OCI-LY7 (cell line): ENCODE measurements at regions not wholly inside any gene's neighbourhood (a gene's known extent, or its start where the extent isn't known, plus 50 kb on each side); places are given as distances from the start of the nearest gene placed in this dataset.

Experiments
- EZH2phosphoT487 ChIP-seq: fragments of 200-600 bp; sonication (generic); IDR thresholded peaks from 2 replicates; pipeline ENCODE4 v1.6.1; 2018; ENCODE audit warnings: low read depth, borderline replicate concordance, mild to moderate bottlenecking, mixed run types, antibody characterized with exemption, low read length, moderate library complexity, mixed read lengths
- TF ChIP-seq, protein P1 (sequence below): fragments of 200-600 bp; sonication (generic); conservative IDR thresholded peaks from 2 replicates; pipeline ENCODE4 v1.5.1; 2014; ENCODE audit warnings: mild to moderate bottlenecking, antibody characterized with exemption, low read length, moderate library complexity, mixed read lengths

DNA sequence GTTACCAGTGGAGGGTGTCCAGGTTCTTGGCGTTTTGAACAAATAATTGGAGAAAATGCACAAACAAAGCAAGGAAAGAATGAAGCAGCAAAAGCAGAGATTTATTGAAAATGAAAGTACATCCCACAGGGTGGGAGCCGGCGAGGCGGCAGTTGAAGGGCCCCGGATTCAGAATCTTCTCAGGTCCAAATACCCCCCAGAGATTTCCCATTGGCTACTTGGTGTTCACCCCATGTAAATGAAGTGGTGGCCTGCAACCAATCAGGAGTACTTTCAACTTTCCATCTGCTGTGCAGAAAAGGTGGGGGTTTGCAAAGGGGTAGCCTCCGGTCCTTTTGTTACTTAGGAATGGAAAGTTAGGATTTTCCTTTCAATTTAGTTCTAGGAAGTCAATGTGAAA is 1447.0 kb downstream of the C4orf33 start:
- TF ChIP-seq EZH2phosphoT487 = no peak
- TF ChIP-seq, protein P1, sequence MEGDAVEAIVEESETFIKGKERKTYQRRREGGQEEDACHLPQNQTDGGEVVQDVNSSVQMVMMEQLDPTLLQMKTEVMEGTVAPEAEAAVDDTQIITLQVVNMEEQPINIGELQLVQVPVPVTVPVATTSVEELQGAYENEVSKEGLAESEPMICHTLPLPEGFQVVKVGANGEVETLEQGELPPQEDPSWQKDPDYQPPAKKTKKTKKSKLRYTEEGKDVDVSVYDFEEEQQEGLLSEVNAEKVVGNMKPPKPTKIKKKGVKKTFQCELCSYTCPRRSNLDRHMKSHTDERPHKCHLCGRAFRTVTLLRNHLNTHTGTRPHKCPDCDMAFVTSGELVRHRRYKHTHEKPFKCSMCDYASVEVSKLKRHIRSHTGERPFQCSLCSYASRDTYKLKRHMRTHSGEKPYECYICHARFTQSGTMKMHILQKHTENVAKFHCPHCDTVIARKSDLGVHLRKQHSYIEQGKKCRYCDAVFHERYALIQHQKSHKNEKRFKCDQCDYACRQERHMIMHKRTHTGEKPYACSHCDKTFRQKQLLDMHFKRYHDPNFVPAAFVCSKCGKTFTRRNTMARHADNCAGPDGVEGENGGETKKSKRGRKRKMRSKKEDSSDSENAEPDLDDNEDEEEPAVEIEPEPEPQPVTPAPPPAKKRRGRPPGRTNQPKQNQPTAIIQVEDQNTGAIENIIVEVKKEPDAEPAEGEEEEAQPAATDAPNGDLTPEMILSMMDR = no peak
